Fibroblast of the conjunctiva (primary cell): ENCODE measurements at regions not wholly inside any gene's neighbourhood (a gene's known extent, or its start where the extent isn't known, plus 50 kb on each side); places are given as distances from the start of the nearest gene placed in this dataset.

Source experiments
- DNase-seq: peaks from one replicate; pipeline ENCODE4 v3.0.0-alpha.2; 2010; ENCODE audit warnings: low read depth

DNA sequence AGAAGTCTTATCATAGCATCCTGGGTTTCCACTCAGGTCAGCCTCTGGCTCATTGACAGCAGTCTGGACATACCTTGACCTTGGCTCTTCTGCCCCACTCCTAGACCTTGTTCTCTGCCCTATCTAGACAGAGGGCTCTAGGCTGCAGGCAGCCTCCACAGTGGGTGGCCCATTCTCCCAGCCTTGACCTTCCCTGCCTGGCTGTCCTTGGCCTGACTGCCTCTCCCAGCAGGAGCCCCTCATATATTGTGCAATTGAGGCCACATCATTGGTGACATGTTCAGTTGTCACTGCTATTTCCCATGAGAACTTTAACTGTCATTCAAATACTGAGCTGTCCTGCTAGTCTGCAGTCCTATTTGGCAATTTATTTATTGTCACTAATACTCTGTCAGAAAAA, 503.4 kb downstream of the PLXNA4 start:
- DNase-seq = no peak

- no peak for DNase-seq
Observed at GRCh38 chr7:132072165-132072564, 504.1 kb downstream of the PLXNA4 start.

DNA sequence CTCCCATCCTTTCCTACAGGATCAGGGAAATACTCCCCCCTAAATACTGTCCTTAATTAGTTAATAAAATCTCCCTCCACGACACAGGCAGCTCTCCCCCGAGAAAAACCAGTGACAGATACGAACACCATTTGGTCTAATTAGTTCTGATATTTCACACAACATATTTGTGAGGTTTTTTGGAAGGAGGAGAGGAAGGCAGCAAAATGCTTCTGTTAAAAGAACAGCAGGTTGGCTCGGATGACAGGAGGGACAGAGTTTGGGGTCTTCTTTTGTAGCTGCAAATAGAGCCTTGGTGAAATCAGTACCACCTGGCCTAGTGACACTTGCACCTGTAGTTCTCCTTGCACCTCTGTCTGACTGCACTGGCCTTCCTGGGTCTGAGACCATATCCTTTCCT, 507.0 kb downstream of the PLXNA4 start:
- DNase-seq = no peak

DNA sequence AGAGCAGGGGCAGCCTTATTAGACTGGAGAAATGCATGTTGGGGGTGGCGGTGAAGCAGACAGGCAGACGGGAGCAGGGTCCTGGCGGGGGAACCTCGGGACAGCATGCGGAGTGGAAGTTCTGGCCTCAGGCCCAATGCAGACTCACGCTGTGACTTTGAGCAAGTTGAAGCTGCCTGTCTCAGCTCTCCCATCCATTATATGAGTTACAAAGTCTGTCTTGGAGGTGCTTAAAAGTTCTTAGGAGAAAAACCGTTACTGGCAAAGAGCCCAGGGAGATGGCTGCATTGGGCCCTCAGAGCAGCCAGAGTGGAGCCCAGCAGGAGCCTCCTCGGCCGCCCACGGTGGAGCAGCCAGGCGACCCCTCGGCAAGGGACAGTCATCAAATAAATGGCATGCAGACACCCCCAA, 509.5 kb downstream of the PLXNA4 start:
- no peak for DNase-seq

GRCh38 chr7:132065989-132066603, 509.7 kb upstream of the PODXL start:
- no peak for DNase-seq

DNA sequence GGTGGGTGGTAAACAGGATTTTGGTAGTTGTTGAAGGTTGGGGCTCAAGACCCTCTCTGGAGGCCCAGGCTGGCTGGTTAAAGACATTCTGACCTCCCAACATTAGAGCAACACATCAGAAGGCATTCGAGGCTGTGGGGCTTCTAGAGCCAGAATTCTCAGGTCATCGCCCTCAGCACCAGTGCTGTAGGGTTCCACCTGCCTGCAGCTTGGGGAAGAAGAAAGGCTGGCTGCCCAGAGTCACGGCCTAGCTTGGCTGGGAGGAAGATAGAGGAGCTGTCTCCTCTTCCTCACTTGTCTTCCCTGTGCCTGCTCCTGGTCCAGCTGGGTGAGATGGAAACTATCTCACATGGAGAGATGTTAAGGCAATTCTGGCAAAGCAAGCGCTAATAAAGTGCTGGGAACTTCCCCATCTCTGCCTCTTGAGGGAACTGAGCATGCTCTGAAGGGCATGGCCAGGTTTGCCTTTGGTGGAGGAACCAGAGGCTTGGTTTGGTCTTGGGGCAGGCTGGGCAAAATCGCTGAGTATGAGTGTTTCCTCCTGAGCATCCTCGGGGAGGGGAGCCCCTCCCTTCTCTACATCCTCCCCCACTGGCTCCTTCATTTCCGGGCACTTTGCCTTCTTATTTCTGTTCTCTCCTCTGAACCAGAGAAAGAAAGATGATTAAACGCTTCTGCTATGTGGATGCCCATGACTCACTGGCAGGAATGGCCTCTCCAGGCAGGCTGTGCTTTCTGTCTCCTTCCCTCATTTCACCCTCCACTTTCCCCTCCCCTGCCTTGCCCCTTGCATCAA, 509.0 kb upstream of the PODXL start:
- DNase-seq = peak; percentile 91

DNA sequence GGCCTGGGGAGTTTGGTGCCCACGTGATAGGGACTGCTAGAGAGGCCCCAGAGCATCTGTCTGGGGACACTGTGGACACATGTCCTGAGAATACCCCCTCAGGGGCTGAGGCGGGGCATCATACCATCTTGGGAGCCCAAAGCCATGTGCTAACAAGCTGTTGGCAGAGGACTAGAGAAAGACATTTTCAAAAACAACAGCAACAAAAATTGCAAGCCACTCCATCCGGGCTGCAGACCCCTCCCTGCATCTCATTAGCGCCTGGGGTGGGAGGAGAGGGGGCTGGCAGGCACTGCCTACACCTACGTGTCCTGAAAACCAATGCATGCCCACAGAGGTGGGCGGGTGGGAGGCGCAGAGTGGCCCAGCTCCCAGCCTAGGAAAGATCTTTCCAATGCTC, 507.4 kb upstream of the PODXL start:
- DNase-seq = no peak

DNA sequence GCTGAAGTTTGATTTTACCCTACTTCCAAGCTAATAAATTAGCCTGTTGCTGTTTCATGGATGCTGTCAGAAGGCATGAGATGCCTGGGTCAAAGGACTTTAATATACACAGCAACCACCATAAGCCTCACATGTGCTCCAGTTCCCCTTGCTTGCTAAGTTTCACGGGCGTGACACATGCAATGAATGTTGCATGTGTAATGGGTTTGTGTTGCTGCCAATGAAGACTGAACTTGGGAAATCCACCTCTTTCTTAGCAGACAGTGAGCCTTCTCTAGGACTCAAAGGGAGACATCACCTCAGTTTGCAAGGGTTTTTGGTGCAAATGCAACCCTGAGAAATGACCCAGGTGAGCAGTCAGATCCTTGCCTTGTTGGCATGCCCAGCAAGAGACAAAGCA, 505.5 kb upstream of the PODXL start:
- no peak for DNase-seq

DNA sequence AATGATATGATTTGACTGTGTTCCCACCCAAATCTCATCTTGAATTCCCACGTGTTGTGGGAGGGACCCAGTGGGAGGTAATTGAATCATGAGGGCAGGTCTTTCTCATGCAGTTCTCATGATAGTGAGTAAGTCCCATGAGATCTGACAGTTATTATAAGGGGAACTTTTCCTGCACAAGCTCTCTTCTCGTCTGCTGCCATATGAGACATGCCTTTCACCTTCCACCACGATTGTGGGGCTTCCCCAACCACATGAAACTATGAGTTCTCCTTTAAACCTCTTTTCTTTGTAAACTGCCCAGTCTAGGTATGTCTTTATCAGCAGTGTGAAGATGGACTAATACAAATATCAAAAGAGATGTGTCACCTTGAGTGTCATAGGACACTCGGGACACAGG, 502.7 kb upstream of the PODXL start:
- DNase-seq = no peak

DNA sequence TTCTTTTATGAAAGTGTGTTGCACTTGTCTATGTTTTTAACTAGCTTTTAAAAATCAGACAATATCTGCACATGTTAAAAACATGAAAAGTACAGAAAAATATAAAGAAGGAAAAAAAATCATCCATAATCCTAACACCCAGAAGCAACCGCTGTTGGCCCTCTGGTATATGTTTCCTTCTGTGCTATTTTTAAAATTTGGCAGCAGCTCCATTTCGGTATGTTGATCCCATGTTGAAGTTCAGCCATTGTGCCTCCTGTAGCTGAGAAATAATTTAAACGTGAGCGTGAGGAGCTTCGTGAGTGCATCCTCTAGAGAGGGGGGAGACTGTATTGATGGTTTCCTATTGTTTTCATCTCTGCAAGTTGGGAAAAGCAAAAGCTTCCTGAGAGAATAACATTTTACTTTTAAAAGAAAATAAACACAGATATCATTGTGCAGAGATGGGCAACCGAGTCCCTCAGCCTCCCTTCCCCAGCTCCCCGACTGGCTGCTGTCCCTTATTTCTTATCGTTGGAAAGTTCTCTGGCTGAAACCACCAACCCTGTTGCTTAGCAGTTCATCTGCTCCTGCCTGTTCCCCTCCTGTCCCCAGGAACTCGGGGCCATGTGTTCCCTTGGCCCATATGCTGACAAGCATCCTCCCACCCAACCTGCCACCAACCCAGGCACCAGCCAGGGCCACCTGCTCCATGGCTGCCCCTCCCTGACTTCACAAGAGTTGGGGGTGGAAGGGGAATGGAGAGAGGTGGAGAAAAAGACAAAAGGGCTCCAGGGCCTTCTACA, 499.1 kb upstream of the PODXL start:
- DNase-seq = no peak

DNA sequence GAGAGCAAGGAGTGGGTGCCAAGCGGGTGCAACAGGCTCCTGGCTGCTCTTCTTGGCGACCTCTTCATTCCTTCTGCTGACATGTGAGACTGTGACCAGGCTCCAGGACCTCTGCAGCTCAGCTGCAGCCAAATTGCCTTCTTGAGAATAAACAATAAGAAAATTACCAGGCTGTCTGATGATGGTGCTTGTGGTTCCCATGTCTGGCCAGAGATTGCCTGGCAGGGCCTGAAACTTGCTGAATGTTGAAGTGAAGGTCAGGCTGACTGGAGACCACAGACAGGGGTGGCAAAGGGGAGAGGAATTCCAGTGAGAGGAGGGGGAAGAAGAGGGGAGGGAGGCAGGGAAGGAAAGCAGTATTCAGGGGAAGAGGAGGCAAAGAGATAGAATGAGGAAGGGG, 497.4 kb upstream of the PODXL start:
- DNase-seq = no peak

- no peak for DNase-seq
Observed at GRCh38 chr7:132051311-132051710, 494.9 kb upstream of the PODXL start.

DNA sequence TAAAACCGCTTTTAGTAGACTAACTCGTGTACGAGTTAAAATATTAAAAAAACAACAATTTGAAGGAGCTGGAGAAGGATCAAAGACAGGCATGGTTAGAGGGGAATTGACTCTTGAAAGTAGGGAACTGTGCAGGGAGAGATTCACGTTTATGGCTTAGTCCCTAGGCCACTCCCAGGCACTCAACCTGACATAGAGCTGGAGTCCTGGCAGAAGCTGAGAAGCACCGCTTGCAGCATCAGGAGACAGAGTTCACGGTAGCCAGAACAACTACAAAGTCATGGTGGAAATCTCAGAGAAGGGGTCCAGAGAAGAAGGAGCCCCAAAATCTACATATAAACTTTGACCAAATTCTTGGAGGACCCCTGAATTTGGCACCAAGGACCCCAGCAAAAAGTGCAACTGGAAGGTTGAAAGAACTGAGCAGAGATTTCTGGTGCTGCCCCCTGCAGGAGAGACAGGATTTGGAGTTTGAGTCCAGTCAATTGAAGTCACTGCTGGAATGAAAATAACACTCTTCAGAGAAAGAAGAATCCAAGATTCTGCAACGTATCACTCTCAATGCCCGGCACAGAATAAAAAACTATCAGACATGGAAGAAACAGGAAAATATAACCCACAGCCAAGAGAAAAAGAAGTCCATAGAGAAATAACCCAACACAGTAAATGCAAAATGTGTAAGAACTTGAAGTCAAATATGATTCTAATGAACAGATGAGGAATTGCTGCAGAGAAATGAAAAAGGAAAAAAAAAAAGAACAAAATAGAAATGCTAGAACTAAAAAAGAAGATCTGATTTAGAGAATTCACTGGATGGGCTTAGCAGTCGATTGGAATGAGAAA, 493.3 kb upstream of the PODXL start:
- DNase-seq = no peak

DNA sequence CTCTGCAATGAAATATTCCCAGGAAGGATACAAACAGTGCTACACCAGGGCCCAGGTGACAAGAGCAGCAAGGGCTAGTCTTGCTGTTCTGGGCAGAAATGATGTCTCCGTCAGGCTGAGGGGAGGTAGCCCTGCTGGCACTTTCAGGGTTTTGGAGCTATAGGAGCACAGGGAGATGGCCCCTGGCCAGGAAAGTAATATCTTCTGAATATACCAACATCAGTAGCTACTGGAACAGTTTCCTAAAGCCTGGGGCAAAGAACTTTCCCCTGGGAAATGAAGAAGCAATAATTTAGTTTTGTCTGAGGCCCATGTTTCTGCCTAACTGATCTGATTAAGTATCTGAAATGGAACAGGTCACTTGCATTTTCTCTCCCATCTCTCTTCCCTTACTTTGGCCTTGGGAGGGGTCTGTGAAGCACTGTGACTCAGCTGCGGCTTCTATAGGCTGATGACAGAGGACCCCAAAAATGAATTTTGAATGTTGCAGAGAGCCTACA, 489.1 kb upstream of the PODXL start:
- DNase-seq = no peak

DNA sequence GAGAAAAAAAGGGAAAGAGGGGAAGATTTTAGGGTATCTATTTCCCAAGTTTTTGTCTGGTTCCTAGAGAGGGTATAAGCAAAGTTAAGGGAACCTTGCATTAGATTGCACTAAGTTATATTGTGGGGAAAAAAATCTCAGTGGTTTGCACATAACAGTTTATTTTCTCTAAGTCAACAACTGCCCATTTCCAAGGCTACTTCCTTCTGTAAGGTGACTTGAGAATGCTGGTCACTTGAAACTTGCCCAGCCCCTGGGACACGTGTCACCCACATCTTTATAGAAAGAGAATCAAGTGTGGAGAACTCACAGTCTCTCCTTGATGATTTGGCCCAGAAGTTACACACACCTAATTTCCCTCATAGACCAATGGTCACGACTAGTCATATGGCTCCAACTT, 488.6 kb upstream of the PODXL start:
- no peak for DNase-seq

GRCh38 chr7:132044247-132044646, 487.8 kb upstream of the PODXL start:
- DNase-seq = no peak

GRCh38 chr7:132041108-132041507, 484.7 kb upstream of the PODXL start:
- DNase-seq = no peak

DNA sequence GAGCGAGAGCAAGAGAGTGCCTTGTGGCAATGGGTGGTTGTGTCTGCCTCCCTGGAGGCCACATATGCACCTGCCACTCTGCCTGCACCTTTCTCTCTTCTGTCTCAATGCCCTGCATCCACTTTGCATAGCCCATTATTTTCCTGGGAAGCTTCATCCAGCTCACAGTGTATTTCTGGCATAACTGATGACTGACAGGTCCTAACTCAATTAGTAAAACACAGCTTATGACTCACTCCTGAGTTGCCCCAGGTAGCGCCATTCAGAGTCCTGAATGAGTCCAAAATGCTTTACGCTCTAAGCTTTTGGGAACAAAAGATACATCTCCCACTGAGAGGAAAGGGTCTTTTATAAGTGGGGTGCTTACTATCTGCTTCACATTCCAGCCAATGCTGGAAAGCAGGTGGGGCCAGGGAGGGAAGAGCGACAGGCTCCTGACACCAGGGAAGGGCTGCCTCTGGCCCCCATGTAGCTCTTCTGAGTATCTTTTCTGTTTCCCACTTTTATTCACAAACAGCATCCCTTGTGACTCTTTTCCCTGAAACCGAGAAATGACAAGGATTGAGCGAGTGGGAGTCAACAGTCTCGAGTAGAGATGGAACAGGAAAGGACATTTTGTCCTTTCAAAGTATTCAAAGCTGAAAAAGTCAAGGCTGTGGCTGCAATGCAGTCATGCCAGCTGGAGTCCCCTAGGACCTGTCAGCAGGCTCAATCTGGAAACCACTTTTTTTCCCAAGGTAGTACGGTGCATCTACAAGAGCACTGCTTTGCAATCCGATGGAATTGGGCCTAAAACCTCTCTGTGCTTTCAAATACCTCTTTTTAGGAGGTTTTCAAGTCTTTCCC, 479.3 kb upstream of the PODXL start:
- DNase-seq = no peak

DNA sequence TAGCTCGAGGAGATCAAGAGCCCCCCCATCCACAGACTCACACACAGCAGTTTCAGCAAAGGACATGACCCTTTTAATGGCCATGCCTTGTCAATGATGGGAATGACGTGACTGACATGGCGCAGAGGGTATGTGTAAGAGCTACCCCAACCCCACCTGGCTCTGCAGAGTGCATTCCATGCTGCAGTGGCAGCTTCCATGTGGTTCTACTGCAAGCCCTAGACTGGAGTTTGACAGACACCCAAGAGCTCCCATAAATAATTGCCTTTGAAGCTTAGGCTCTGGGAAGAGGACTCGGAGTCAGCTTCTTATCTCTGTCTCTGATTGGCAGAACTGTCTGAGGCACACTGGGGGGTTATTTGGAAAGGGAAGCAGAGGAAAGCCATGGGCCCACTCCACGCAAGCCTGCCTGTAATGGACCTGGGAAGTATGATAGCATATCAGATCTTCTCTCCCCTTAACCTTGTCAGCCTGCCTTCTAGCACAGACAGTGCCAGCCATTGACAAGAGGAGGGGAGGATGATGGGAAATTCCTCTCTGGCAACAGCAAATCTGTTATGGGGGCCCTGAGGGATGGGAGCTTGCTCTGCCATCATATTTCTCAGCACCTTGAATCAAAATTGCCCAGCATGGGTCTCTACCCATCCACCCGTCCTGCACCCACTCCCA, 478.5 kb upstream of the PODXL start:
- DNase-seq = no peak

GRCh38 chr7:132030883-132031282, 474.5 kb upstream of the PODXL start:
- no peak for DNase-seq
